SHP77 (cell line): ENCODE measurements at regions not wholly inside any gene's neighbourhood (a gene's known extent, or its start where the extent isn't known, plus 50 kb on each side); places are given as distances from the start of the nearest gene placed in this dataset.
"Not testable (repeated sequence)": the region's sequence is repeated elsewhere in the genome, so short reads cannot be mapped to it uniquely, and the experiment has no call there.

Source experiments
- DNase-seq, 2 experiments: peaks; one replicate each; lab custom pipeline; 2025; lab: John Stamatoyannopoulos, UW

DNA sequence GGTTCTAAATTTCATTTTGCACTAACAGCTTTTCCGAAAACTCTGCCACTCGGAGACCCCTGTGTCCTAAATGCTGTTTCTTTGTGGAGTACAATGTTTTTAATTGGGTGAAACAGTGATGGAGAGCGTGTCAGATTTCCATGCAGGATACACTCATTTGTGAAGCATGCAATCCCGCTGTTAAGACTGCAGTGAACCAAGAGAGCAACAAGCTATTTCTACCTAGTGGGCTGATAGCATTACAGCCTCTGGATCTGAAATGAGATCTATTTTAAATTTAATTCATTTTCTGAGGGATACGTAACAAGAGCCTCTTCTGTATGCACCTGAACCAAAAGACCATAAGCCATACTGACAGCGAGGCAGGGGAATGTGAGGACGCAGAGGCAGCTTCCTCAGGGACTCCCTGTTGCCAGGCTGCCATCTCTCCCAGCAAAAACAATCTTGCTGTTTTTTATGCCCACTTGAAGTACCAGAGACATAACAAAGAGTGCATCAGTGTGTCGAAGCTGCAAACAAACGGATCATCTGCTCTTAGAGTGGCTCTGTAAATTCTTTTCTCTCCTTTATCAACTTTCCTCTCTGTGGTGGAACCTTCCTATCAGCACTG lies 199.9 kb upstream of the COX10 start:
- no peak for DNase-seq

DNA sequence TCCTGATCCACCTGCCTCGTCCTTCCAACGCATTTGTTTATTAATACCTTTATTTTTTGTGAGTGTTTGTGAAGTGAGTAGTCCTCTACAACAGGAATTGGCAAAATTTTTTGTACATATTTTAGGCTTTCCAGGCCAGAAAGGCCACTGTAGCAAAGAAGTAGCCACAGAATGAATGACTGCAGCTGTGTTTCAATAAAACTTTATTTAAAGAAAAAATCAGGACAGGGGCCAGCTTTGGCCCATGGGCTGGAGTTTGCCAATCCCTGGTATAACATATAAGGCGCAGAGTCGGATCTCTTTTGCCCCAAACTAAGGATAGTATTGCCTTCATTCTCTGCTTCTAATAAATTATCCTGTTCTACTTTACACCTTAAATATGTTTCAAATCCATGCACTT lies 198.0 kb upstream of the COX10 start:
- no peak for DNase-seq

DNA sequence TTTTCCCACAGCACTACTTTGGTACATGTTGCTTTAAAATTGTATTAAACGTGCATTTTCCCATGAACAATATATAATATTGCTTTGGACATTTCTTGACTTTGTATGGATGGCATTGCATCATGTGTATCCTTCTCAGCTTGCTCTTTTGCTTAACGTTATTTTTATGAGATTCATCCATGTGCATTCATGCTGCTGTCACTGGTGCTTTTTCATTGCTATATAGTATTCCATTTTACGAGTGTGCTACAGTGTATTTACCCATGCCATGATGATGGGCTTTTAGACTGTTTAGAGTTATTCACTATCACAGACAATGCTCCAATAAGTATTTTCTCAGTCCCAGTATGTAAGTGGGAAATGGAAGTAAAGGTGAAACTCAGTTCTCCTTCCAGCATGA lies 195.2 kb upstream of the COX10 start:
- no peak for DNase-seq

DNA sequence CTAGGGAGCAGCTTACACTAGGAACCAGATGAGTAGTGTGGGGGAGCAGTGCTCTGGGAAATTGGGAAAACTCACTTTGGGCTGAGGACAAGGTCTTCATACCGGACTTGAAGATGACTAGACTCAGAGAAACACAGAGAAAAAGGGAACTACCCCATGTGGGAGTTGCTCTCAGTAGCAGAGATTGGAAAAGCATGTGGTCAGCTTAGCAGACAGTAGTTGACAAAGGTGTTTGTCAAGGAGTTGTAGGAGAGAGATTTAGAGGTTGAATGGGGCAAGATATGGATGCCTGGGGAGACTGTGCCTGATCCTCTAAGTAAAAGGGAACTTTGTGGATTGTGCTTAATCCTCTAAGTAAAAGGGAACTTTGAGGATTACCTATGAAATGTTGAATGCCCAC lies 194.5 kb upstream of the COX10 start:
- no peak for DNase-seq

DNA sequence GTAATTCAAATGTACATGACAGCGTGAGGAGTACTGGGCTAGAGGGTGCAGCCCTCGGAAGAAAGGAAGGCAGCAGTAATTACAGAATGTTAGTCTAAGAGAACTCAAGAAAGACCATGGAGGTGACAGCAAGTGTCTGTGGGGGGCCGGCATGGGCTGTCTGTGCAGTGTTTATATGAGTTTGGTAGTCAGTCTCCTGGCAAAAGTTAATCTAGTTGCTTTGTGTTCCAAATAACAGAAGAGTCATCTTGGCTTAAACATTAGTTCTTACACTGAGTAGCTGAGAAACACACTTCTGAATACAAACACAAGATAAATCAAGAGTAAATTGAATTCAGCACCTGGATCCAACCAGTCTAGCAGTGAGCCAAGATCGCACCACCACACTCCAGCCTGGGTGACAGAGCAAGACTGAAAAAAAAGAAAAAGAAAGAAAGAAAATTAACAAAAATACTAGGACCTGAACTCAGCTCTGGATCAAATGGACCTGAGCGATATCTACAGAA lies 189.3 kb upstream of the COX10 start:
- no peak for DNase-seq

DNA sequence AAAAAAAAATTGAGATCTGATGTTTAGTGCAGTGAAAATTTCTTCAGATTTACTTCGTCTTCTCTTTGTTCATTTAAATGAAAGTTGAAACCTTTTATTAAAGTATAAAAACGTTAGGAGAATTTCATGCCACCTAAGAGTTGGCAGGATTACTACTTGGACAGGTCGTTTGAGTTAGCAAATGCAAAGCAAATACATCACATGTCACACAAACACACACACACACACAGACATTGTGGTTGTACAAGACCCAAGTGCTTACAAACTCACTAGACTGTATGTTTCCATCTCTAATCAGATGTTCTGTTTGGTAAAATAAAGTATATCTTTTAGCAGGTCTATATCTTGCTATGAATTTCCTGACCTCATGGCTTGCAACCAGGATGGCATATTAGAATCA lies 185.6 kb upstream of the COX10 start:
- no peak for DNase-seq

DNA sequence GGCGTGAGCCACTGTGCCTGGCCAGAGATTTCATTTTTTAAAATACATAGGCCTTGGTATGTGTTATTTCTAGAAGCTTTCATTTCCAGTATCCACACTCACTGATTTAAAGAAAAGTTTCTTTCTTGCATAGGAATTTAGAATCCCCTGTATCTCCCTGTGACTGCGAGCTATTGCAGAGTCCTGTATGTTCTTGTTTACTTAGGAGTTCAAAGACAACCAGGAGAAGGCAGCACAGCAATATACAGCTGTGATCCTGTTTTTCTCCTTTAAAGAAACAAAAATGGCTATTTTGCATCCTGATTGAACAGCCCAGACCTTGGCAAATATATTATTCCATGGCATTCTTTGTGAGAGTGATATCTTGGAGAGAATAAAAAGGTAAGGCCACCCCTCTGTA lies 185.0 kb upstream of the COX10 start:
- DNase-seq, result no peak

DNA sequence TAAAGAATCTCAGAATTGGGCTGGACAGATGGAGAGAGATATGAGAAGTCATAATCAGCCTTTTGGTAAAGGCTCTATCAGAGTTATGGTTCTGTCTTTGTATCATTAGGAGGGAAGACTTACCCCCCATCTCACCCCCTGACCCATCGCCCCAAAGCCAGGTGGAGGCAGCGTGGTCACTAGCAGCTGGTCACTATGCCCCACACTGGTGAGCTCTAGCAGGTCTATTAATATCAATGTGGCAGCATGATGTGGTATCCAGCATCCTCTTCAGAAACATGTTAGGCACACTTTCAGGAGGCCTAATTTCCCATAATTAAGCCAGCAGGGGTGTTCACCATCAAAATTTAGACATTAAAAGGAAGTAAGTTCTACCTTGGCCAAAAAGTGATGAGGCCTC lies 183.8 kb upstream of the COX10 start:
- no peak for DNase-seq

DNA sequence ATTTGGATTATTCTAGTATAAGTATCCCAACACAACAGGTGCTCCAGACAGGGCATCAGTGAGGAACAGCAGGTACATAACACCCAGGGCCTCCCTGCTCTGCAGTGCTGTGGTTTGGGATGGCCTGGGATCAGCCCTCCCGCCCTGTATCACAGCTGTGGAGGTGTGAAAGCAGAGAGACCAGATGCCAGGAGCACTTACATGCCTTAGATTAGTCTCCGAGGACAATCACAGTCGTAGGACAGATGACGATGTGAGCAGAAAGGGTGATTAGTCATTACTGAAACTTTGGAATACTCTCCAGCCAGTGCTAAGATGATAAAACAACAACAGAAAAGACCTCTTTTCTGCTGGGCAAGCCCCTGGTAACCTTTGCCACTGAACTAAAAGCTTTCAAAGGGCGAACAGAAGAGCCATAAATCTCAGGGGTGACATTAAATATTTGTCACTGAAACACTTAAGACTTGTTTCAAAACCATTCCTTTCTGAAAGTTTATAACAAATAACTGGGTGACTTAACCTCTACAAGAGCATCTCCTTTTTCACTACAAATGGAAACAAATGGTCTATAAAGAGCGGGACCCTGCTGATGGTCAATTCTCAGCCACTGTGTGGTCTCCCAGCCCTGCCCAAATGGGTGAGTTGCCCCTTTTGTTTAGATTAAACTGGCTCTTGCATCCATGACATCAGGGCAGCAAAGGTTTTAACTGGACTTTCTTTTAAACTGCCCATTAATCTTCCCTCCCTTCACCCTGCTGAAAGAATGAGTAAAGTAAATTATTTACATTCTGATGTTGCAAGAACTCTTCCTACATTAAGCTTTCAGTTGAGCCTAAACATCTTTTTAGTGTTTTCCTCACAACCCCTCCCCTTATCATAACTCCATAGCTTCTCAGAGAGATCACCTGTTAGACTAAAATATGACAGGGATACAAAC lies 183.1 kb upstream of the COX10 start:
- DNase-seq, result no peak

DNA sequence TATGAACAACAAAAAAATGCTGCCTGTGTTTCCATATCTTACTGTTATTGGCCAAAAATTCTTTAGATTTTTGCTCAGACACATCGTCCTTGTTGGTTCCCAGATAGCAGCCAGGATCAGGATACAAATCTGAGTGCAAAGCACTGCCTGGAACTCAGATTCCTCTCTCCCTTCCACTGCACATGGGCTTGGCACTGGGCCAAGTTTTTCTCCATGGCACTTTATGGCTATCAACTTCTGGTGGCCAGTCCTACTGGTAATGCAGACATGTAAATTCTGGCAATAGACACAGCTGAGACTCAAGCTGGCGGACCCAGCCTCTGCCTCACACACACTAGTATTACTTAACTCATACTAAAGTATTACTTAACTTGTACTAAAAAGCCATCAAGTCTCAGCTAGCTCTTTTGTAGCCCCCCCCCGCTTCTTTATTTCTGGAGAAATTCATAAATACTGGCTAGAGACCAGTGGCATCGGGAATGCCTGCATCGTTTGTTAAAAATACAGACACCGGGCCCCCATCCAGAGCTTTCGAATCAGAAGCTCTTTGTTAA lies 181.2 kb upstream of the COX10 start:
- DNase-seq, result peak; percentile 16 to 47

DNA sequence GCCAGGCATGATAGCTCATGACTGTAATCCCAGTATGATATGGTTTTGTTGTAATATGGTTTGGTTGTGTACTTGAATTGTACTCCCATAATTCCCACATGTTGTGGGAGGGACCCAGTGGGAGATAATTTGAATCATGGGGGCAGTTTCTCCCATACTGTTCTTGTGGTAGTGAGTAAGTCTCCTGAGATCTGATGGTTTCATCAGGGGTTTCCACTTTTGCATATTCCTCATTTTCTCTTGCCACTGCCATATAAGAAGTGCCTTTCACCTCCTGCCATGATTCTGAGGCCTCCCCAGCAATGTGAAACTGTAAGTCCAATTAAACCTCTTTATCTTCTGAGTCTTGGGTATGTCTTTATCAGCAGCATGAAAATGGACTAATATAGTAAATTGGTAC lies 160.3 kb upstream of the COX10 start:
- not testable (repeated sequence) for DNase-seq

DNA sequence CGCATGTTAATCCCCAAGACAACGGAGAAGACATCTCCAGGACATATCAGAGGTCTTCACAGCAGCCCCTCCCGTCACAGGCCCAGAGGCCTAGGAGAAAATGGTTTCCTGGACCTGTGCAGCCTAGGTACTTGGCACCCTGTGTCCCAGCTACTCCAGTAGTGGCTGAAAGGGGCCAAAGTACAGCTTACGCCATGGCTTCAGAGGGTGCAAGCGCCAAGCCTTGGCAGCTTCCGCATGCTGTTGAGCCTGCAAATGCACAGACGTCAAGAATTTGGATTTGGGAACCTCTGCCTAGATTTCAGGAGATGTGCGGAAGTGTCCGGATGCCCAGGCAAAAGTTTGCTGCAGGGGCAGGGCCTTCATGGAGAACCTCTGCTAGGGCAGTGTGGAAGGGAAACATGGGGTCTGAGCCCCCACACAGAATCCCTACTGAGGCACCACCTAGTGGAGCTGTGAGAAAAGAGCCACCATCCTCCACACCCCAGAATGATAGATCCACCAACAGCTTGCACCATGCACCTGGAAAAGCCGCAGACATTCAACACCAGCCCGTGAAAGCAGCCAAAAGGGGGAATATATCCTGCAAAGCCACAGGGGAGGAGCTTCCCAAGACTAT lies 159.3 kb upstream of the COX10 start:
- no peak for DNase-seq

DNA sequence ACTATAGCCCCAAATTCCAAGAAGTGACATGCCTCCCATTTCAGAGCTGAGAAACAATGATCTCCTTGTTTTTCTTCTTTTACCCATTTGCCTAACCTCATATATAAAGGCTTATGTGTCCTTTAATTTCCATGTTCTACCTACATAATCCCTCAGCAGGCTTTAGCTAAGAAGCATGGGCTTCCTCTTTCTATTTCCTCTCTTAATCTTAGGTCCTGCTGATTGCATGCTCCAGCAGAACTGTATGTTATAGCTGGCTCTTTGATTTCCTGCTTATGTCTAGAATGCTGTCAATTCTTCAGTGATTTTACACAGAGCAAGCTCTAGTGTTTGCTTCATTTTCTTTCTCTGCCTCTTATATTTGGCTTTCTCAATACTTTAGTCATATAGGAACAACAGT lies 151.7 kb upstream of the COX10 start:
- no peak for DNase-seq

DNA sequence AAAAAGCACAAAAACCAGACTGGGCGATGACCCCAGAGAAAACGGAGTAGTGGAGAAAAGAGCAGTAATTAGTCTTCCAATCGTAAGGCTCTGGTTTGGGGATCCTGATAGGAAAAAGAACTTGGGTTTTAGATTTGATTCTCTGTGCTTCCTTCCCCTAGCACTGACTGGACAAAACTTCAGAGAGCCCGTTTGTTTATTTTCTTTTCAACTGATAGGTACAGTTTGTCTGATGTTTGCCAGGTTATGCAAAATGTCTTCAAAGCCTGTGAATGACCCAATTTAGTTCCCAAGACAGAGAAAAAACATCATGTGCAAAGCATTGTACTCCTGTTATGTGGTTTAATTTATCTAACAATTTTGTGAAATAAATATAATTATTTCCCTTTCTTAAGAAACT lies 151.1 kb upstream of the COX10 start:
- no peak for DNase-seq

DNA sequence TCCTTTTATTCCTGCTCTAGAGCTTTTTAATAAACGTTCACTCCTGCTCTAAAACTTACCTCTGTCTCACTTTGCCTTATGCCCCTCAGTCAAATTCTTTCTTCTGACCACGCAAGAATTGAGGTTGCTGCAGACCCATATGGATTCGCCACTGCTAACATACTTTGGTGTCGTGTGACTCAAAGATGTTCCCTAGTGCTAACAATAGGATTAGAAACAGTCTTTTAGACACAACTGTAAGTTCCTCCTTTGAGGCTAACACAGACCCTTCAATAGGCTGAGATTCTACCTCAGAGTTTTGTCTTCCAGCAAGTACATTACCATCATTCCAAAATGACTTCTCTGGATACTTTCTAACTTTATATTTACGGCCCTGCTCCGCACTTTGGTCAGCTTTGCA lies 149.5 kb upstream of the COX10 start:
- DNase-seq, result no peak

DNA sequence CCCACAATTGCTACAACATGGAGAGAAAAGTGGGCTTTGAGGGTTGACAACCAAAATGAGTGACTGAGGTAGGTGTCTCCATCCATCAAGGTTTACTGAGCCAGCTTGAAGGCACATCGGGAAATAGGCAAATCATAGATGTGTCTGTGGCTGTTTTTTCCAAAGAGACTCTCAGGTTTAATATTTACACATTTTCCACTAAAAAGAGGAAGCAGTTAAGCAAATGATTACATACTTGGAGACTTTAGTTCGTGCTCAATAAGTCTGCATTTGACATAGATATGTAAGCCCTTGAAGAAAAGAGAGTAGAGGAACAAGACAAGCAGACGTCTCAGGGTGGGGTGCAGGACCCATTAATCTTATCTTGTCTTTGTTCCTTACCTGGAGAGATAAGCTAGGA lies 148.9 kb upstream of the COX10 start:
- no peak for DNase-seq

DNA sequence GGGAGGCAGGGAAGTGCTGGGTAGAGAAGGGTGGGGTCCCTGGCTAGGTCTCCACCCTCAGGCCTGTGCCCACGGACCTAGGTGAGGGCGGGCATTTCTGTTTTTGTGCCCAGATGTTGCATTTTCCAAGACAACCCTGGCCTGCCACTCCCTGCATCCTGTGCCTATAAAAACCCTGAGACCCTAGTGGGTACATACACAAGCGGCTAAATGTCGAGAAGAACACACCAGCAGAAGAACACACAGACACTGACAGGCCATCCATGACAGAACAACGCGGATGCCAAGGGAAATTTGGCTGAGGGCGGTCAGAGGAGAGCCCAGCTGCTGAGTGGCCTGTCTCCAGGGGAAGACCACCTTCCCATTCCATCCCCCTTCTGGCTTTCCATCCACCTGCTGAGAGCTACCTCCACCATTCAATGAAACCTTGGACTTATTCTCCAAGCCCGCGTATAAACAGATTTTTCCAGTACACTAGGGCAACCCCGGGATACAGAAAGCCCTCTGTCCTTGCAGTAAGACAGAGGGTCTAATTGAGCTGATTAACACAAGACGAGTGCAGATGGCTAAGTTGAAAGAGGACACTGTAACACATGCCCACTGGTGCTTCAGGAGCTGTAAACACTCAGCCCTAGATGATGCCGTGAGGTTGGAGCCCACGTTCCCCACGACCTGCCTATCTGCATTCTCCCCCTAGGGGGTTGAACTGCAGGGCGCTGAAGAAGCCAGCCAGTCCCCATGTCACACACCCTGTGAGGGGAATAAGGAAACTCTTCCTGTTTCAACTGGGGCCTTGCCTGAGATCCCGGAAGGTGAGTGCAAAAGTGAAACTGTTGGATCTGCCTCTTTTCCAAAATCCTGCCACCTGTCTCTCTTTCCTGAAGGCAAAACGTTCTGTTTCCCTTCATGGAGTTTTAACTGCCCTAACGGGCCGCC lies 147.2 kb upstream of the COX10 start:
- DNase-seq, result no peak

DNA sequence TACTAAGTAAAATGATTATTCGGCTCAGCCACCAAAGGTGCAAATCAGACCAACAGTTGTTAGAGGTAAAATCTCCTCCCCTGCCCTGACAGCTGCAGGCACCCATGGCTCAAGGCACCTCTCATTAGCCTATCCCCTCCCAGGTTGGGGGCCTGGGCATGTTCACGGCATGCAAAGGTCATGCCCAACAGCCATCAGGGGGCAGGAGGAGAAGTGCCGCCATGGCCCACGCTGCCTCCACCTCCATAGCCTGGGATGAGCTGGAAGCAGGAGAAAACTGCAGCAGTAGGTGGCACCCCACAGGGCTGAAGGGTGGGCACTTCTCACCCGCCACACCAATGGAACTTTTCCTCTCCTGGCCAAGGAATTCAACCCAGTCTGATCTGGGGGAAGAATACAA lies 146.4 kb upstream of the COX10 start:
- DNase-seq, result no peak

DNA sequence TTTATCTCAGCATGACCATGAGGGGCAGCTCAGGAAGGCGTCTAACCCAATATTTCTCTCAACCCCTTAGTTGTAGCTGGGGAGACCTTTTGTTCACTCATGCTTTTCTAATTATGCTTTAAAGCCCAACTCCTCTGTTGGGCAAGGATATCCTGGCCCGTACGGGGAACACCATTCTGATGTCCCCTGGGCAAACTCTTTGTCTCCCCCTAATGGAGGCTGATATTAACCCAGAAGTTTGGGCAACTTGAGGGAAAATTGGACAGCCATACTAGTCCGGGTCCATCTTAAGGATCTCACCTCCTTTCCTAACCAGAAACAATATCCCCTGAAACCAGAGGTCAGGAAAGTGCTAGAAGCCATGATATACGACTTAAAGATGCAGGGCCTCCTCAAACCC lies 143.7 kb upstream of the COX10 start:
- no peak for DNase-seq

DNA sequence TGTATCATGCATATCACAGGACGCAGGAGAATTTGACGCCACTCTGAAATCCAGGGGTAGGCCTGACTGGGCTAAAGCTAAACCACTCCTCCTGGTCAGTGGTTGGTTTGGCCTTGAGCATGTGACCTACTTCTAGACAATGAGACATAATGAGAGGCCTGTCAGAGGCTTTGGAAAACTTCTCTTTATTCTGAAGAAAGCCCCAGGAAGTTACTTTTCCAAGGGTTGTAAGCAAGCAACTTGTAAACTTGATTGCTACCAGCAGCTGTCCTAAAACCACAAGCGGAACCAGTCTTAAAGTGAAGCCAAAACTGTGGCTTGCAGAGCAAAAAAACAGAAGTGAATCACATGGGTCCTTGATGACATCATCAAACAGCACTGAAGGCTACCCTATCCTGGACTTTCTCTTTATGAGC lies 138.2 kb upstream of the COX10 start:
- no peak for DNase-seq

DNA sequence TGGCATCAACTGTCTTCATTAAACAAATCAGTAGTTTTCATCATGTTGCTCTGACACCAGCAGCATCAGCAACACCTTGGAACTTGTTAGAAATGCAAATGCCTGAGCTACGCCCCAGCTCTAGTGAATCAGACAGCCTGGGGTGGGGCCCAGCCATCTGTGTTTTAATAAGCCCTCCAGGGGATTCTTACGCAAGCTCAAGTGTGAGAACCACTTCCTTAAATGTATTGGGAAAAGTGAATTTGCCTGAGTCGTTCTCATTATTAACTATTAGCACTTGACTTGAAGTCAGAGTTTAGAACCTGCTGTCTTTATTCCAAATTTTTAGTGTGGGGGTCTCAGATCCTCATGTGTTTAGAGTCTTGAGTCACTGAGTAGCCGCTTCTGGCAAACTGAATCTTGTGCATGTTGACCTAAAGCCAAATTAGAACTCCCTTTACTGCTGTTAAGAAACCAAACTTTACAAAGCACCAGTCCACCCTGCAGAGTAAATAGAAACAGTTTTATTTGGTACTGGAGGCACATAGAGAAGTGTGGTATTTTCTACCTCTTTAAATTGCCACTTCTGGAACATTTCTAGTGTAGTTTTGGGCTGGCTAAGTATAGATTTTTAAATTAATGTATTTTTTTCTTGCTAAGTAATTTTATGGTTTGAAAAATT lies 137.4 kb upstream of the COX10 start:
- DNase-seq, result no peak
